ENCODE measurements at regions not wholly inside any gene's neighbourhood (a gene's known extent, or its start where the extent isn't known, plus 50 kb on each side); places are given as distances from the start of the nearest gene placed in this dataset.

DNA sequence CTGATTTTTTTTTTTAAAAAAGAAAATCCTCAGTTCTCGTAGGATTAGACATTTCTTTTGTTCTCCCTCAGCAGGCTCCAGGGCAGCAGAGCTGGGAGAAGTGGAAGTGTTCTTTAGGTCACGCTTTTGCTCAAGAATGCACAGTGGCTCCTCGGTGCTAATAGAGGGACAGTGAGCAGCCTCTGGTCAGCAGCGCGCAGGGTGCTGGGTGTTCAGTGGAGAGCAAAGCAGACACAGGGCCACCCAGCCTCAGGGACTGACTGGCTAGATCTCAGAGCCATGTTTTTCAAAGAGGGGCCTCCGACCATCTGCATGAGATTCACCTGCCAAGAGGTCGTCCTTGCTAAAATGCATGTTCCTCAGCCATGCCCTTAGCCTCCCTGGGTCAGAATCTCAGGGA is 218.8 kb downstream of the HAUS1 start:
- DNase-seq (ENCODE audit: low spot score), result no peak

DNA sequence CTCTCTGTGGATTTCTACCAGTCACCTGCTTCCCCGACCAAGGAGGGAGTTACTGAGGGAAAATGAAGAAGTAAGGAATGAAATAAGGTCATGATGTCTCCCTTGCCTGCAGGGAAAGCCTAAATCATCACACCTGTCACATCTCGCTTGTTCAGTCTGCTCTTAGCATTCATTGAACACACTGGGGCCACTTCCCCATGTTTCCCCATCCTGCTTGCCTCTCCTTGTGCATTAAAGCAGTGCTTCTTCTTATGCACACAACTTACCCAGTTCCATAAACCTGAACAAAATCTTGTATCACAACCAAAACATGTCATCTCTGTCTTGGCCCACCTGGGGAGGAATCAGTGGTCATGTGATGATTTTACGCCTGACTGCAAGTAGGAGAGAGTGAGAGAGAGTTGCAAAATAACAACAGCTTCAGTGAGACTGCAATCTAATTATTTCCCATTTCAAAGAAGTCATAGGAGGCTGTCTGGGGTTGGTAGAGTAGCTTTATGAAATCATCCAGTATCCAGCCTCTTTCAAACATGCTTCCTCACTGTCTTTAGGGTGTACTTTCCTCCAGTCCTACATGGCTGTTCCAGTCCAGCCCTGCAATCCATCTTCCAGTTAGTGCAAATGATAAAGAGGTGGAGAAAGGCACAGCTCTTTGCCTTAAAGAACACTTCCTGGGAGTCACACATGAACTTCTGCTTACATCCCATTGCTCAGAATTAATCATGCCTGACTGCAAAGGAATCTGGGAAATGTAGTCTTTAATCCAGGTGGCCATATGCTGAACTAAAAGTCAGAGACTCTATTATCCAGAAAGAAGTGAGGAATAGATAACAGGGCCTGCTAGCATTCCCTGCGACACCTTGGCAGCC is 220.1 kb downstream of the HAUS1 start:
- no peak for DNase-seq (ENCODE audit: low spot score)

DNA sequence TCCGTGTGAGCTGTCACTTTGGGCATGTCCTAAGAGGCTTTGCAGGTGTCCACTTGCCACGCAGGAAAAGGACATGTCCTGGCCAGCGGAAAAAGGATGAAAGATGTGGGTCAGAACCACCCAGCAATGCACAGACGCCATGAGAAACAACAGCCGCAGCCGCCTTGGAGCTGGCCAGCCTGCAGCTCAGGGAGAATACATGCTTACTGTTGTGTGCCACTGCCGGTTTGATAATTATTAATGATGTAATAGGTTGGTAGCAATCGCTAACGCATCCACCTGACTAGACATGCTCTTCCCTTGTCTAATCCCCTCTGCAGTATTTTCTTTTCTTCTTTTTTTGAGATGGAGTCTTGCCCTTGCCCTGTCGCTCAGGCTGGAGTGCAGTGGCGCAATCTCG is 221.7 kb downstream of the HAUS1 start:
- DNase-seq (ENCODE audit: low spot score), result no peak

DNA sequence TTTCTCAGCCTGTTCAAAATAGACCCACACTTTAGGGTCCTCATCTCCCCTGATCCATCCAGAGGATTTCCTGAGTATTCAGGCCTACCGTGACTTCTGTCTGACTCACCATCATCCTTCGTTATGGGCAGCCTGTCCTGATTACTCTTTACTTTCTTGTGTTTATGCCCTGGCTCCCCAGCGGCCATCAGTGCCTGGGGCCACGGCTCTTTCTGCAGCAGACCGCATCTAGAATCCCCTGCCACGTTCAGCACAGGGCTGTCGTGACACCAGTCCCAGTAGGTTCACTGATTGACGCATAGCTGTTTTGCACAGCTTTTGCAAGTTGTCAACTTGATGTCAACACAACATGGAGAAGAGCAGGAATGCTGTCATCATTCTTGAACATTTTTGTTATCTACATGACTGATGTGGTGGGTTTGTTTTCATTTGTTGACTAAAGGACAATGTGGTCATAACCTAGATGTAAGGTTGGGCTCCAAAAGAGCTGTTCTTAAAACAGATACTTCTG is 225.6 kb downstream of the HAUS1 start:
- no peak for DNase-seq (ENCODE audit: low spot score)

DNA sequence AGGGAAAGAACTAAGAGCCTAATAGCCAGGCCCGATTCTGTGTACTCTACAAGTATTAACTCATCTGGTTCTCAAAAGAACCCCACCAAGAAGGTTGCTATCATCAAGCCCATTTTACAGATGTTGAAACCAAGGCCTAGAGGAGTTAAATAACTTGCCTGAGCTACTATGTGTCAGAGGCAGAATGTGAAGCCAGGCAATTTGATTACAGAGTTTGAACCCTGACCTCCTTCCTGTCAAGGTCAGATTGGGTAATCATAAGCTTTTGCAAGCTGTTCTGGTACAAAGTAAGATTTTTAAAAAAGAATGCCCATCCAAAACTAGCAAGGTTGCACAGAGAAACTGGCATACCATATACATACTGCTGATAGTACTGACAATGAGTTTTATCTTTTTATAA is 227.1 kb downstream of the HAUS1 start:
- DNase-seq (ENCODE audit: low spot score), result no peak

DNA sequence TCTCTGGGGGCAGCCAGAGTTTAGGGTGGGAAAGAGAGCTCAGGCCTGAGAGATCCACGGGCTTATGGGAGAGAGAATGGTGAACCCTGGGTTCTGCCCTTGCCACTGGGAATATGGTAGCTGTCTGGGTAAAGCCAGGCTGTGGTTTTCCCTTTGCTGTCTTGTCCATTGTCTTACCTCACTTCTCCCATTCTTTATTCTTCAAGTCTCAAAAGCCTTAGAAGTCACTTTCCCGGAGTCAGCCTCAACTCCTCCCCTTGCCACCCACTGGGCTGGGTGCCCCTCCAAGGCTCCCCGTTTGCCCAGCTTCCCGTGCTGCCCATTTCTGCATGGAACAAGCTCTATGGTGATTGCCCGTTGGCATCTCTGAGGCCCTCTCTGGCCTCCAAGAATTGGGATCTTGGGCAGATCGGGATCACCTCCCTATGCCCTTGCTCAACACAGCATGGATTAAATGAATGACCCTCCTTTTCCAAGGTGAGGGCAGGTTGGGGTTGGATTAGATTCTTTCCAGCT is 228.2 kb downstream of the HAUS1 start:
- DNase-seq (ENCODE audit: low spot score), result no peak

DNA sequence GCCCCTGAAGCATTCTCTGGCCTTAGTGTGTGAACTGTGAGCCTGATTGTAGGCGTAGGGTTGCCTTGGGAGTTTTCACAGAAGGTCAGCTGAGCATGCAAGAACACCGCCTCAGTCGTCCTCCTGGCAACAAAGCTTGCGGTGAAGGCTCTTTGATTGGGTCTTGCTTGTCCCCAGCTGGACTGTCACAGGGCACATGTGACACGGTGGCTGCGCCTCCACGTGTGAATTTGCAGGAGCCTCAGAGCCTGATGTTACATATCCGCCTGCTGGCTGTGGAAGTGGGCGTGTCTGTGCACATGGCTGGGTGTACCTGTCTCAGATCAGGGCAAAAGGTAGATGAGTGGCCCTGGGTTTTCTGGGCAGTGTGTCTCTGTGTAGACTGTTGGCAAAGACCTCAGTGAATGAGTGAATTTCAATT is 228.7 kb downstream of the HAUS1 start:
- DNase-seq (ENCODE audit: low spot score), result no peak

DNA sequence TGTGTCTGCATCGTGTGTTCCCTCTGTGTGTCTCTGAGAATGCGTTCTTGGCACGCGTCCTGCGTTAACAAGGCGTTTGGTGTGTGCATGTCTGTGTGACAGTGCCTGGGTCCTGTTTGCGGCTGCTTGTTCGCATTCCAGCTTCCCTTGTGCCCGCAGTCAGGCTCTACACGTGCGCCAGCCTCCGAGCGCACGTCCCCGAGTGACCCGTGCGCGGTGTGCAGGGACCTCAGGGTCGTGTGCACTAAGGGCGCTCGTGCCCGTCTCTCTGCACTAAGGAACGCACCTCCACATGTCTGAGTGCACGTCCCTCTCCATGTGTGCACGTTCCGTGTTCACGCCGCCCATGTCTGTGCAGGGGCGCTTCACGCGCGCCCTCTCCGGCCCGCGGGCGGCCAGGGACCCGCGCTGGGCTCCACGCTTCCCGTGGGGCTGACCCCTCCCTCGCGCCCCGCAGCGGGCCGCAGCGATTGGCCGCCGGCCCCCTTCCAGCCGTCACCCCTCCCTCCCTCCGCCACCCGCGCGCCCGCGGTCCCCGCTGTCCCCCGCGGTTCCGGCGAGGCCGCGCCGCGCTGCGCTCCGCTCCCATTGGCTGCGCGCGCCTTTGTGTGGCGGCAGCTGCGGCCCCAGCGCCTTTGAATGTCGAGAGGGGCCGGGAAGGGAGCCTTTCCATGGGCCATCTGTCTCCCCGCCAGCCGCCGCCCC is 229.4 kb downstream of the HAUS1 start:
- no peak for DNase-seq (ENCODE audit: low spot score)

DNA sequence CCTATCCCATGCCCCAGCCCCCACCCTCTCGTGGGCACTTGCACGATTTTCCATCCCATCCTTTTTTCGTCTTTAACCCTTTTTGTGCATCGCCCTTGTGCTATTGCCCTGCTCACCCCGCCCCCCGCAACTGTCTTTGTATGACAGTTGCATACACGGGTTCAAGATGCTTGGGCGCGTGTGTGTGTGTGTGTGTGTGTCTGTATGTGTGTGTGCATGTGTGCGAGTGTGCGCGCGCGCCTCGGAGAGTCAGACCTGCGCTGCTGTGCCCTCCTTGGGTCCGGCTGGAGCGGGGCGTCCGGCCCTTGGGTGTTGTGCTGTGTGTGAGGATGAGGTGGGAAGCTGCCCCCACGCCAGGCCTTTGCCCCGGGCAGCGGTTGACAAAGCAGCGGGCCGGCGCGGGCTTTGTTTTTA is 230.7 kb downstream of the HAUS1 start:
- DNase-seq (ENCODE audit: low spot score), result no peak

DNA sequence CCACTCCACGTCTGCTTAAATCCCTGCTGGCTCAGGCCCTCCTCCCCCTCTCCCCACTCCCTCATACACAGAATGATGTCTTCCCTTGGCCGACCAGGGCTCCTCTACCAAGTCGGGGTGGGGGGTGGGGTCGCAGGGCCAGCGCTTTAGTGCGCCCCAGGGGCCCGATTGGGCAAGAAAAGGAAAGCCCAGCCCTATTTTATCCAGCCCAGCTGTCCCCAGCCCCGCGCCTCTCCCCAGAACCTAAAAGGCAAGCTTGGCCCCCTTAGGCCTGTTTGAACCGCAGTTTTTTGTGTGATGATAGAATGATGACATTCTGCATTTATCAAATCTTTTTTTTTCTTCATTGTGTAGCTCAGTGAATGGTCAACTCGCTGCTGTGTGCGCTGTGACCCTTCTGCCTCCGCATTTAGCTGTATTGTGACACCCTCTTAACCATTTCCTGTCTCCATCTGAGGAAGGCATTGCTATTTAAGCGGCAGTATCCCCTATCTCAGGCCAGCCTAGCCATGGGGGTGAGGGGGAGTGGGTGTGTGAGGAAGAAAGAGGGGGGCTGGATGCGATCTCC is 231.4 kb downstream of the HAUS1 start:
- no peak for DNase-seq (ENCODE audit: low spot score)

DNA sequence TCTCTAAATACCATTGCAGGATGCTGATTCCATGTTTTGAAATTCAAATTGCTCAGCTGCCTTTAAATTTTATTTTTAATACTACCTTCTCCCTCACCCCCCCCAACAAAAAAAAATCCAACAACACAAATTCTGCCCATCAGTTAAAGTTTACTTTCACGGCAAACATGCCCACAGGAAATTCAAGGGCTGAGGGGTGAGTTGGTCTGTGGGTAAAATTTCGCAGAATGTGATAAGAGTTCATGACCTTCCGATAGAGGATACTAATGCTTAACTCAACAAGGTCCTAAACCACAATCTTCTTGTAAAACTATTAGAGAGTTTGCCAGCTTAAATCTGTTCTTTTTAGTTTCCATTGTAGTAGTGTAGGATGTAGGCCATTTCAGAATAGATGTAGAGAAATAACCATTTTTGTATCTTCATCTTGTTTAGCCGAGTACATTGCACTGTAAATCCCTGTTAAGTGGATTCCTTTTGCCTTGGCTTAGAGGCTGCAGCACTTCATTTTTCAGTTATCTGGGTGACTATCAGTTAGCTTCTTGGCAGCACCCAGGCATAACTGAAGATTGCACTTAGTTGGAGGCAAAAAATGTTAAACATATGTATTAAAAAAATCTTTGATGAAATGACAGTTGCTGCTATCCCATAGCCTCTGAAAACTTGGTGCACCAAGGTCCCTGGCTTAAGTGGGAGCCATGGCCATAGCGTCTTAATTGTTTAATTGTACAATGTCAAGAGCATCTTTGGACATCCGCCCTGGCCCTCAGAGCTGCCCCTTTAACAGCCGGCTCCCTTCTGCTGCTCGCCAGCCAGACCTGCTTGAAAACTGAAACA is 232.3 kb downstream of the HAUS1 start:
- no peak for DNase-seq (ENCODE audit: low spot score)

DNA sequence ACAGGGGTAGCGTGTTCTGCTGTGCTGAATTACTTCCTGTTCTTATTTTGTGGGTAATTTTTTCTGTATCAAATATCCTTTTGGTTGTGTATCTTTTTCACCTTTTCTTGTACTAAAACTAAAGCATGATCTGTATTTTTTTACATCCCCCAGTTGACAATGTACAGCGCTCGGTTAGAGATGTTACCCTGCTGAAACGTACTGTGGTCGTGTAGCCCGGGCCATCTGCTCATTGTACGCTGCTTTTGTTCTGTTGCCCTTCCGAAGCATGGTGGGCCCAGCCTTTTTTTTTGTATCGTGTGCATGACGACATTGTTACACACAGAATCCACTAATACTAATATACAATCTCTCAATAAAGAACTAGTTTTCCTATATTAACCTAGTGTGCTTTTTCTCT is 233.1 kb downstream of the HAUS1 start:
- no peak for DNase-seq (ENCODE audit: low spot score)

DNA sequence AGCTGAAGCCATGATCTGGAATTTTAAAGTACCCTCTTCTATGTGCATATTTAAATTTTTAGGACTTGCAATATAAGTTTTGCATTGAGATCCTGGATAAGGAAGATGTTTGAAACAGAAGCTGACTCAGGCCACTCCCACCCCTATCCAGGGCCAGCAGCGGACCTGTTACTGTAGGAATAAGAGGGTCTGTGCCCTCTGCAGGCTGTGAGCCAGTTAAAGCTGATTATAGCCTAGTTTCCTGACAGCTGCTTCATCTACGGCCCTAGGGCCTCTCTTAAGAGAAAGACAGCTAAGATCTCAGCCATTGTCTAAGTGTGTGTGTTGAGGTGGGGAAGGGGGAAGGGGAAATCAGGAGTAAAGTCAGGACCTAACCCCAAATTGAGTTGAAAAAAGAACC is 234.0 kb downstream of the HAUS1 start:
- DNase-seq (ENCODE audit: low spot score), result no peak

DNA sequence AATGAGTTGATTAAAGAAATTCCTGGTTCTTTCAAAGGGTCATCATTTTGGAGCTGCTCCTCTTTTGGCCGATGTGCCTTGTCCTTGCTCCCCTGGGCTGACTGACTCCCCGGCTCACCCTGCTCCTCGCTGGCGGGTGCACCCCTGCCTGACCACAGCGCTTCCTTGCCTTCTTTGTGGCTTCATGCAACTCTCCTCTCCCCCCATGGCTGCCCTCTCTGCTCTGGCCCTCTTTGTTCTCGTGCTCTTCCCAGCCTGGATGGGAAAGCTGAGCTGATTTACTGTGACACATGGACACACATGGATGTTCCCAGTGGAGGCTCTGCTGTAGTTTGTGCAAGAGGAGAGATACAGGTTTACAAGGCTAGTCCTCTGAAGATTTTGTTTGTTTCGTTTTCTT is 234.6 kb downstream of the HAUS1 start:
- no peak for DNase-seq (ENCODE audit: low spot score)

DNA sequence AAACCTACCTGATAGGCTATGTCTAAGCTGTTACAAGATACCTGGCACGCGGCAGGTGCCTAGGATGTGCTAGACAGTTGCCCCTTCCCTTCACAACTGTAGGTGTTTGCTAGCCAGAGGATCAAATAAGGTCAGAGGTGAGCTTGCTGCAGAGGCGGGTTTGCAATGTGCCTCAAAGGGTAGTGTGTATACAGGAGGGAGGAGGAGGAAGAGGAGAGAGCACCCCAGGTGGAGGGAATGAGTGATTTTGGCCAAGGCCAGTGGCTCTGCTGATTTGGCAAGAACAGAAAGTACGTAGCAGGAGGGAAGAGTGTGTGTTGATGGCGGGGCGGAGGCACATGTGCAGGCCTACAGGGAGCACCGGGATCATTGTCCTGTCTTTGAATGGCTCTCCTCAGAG is 236.5 kb downstream of the HAUS1 start:
- no peak for DNase-seq (ENCODE audit: low spot score)

DNA sequence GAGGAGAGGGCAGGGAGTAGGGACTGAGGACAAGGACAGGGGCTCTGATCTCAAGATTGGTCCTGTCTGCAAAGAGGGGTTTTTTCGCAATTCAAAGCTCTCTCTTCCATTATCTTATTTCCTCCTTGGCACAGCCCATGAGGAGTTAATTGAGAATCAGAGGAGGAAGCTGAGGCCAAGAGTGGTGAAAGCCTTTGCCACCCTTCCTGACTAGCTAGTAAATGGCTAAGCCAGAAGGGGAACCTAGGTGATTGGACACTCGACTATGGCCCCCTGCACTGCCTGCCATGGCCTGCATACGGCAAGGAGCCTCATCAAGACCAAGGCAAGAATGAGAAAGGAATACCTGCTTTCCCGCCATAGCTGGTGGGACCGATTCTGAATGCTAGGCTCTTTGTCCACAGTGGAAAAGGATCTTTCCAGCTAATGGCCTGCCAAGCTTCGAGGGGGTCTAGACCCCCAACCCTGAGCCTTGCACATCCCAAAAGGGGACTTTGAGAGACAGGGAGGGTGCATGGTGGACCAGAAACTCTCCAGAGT is 237.9 kb downstream of the HAUS1 start:
- DNase-seq (ENCODE audit: low spot score), result no peak

DNA sequence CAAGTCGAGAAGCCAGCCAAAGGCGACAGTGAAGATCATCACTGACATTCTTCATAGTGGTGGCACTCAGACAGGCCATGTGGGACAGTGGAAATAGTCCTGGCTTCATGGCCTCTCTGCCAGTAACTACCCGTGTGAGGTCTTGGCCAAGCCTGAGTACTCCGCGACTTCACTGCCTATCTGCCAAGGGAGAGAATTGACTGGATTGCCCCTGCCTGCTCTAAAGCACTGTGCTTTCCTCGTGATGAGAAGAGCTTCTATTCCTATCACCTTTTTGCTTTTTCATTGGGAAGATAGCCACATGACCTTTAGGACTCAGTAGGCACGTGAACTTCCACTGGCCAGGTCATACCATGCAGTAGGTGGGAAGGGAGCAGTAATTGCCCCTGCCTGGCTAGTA is 239.3 kb downstream of the HAUS1 start:
- DNase-seq (ENCODE audit: low spot score), result no peak

DNA sequence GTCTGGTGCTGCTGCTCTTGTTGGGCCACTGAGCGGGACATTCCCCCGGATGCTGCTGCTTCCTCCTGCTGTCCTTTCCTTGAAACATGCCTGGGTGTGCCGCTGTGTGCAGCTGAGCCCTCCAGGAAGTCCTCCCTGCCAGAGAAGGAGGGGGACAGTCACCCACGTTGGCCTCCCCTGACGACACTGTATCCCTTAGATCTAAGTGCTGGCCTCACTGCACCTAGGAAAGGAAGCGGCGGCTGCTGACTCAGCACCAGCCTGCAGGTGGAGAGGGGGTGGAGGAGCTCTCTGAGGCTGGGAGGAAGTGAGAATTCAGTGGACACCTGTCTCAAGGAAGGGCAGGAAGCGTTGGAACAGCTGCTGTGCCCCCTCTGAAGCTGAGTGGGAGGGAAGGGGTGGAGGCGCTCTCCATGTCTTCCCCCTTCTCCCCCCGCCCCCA is 239.8 kb downstream of the HAUS1 start:
- DNase-seq (ENCODE audit: low spot score), result no peak

DNA sequence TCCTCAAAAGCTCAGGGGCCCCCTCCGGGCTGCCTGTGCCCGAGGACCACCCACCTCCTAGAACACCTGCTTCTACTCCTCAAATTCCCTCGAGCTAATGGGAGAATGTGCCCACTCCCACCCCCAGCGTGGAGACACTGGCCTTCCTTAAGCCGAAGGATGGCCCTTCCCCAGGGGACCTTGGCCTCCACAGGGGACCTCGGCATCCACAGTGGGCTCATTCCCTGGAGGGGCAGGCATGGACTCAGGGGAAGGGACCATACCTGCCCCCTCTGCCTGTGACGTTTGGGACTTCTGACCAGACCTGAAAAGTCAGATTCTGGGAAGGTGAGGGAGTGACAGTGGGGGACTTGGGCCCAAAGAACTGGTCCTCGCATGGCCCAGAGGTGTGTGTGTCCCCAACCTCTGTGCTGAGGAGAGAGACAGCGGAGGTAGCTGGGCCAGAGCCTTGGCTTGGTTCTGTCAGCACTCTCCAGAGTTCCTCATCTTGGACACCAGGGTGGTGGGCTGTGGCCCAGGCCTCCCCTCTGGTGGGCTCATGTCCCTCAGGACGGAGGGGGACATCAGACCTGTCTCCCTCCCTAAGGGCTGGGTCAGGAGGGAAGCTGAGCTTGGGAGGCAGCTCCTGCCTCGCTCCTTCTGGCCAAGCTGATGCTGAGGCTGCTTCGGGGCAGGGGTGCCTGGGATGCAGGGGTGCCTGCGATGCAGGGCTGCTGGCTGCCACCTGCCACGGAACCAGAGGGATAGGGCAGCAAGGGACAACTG is 240.4 kb downstream of the HAUS1 start:
- no peak for DNase-seq (ENCODE audit: low spot score)

DNA sequence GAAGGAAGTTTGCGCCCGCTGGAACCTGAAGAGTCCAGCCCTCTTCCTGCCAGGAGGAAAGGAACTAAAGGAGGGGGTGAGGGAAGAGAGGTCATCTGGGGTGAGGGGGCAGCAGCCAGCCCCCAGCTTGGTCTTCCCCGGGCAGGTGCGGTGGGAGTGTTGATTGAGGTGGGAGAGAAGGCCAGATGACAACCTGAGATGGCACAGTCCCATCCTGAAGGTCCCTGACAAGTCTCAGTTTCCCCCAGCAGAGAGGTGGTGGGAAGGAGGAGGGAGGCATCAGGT is 240.9 kb downstream of the HAUS1 start:
- no peak for DNase-seq (ENCODE audit: low spot score)

DNA sequence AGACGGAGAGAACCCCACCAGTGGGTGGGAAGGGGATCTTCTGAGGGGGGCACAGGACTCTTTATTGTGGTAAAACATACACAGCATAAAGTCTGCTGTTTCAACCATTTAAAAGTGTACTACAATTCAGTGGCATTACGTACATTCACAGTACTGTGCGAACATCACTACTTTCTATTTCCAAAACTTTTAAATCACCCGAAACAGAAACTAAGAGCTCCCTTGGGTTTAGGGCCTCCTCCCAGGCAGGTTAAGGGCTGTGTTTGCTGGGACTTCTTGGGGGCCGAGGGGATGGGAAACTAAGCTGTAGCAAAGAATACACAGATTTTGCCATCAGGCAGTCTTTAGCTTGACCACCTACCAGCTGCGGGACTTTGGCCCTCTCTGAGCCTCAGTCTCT is 242.0 kb downstream of the HAUS1 start:
- no peak for DNase-seq (ENCODE audit: low spot score)

Measured in hematopoietic multipotent progenitor cell treated with erythropoietin and hydrocortisone succinate and interleukin-3 and kit ligand, for 17 days (in vitro differentiated cells).